ENCODE measurements at regions not wholly inside any gene's neighbourhood (a gene's known extent, or its start where the extent isn't known, plus 50 kb on each side); places are given as distances from the start of the nearest gene placed in this dataset.

DNA sequence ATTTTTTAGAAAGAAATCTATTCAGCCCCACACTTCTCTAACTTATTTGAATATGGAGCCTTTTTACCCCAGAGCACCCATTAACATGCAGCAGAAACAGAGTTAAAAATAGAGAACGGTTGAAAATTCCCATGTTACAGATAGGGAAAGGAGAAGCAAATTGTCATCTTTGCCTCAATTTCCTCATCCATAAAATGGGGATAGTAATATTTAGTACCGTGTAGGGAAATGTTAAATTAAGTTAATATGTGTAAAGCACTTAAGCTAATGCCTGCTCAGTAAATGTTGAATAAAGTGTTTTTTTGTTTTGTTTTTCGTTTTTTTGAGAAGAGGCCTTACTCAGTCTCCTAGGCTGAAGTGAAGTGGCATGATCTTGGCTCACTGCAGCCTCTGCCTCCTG lies 50.3 kb downstream of the NAV1 start:
- DNase-seq (ENCODE audit: low read depth), result no peak

DNA sequence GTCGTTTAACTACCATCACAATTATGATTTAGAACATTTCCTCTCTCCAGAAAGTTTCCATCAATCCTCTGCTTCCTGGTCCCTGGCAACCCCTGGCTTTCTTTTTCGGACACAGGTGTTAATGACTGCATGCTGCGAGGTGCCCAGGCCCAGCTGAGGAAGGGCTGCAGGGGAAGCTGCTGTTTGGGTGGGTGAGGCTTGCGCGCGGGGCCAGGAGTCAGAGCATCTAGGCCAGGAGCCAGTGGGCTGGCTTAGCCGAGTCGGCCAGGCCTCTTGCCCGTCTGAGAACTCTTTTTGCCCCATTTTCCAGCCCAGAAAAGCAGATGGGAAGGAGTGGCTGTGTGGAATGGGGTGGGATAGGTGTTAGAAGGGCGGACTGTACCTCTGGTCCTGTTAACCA lies 51.5 kb downstream of the NAV1 start:
- no peak for DNase-seq (ENCODE audit: low read depth)

DNA sequence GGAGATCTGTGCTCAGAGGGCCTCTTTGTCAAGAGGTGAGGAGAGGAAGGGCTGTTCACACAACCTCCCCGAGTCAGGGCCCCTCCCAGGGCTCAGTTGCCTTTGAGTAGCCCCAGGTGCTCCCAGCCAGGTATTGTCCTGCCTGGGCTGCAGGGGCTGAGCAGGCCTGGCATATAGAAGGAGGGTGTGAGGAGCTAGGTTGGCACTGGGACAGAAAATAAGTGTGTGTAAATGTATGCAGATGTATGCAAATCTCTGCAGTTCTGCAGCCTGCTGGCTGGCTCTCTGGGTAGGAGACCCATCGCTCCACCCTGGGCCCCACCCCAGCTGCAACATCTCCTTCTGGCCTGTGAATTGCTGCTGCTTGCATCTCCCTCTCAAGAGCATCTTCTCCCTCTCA lies 52.4 kb downstream of the NAV1 start:
- no peak for DNase-seq (ENCODE audit: low read depth)

DNA sequence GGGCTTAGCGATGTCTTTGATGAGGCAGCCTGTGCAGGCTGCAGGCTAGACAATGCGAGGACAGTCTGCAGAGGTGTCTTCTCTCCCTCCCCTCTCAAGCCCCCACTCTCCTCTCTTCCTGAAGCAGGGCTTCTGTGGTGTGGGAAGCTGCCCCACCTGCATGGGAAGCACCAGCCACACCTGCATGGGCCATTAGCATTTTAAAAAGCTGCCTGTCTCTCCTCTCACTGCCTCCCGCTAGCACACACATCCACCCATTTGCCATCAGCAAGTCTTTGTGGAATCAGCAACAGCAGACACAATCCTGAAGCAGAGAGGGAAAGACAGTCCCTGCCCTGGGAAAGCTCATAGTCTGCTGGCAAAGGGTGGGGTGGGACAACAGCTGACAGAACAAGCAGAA lies 53.1 kb downstream of the NAV1 start:
- DNase-seq (ENCODE audit: low read depth), result no peak

DNA sequence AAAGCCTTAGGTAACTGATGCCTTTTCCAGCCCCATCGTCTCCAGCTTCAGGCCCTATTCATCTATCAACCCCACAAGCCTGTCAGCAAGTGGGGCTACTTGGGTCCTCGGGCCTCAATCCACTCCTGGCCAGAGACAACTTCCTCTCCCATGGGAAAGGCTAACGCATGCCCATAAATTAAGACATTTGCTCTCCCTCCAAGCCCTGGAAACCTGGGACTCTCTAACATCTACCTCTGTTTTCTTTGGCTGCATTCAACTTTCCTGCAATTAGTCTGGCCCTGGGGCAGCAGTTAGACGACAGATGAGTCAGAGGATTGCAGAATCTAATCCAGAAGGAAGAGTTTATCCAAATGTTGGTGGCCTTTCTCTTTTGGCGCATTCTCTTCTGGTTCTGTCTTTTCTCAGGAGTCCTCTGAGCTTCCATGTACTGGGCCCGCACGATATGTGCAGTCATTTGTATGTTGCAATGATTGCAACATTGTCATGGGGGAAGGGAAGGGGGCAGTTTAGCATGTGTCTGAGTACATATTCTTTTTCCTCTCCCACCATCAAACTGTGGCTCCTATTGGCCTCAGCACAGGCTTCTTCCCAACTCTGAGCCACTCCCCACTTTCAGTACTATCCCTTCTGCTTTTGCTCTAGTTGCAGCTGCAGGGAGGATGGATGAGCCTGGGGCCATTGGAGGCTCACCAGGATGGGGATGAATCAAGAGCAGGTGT lies 54.4 kb downstream of the NAV1 start:
- peak; percentile 58 for DNase-seq (ENCODE audit: low read depth)

DNA sequence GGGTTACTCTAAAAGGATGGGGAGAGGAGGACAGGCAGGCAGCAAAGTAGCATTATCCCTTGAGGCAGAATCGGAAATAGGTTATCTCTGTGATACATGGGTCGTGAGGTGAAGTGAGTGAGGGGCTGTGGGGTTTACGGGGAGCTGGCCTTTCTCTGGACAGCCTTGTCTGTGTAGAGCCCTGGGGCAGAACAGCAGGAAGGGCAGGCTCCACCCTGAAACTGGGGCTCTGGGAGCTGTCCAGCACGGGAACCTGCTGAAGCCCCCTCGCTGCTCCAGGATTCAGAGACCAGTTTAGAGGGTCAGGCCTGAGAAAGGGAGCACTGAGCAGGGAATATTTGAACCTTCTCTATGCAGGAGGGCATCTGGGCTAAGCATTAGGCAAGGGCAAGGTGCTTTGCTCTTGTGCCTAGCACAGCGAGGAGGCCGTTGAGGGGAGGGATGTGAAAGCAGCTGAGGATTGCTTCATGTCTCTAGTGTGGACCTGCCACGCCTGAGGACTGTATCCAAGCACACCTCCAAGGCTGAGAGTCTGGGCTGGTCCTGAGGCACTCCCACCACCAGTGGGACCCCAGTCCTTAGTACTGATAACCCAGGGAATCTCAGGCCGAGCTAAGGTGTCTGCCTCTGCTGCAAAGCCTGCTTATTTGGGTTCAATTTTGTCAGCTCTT lies 55.8 kb downstream of the NAV1 start:
- DNase-seq (ENCODE audit: low read depth), result no peak

DNA sequence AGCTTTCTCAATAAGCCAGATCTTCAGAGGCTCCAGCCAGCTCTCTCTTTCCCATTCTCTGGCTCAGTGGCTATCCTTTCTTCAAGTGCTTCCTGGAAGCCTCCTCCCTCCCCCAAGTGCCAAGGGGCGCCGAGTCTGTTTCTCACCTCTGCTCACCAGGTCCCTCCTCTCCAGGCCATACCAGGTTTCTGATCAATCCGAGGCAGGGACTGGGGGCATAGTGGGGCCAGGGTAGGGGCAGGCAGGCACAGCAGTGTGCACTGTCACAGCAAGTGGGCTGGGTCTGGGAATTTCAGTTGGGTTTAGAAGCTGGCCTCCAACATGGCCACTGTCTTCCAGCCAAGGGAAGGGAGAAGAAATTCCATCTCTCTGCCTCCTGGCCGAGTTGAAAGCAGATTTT lies 56.5 kb downstream of the NAV1 start:
- DNase-seq (ENCODE audit: low read depth), result no peak

DNA sequence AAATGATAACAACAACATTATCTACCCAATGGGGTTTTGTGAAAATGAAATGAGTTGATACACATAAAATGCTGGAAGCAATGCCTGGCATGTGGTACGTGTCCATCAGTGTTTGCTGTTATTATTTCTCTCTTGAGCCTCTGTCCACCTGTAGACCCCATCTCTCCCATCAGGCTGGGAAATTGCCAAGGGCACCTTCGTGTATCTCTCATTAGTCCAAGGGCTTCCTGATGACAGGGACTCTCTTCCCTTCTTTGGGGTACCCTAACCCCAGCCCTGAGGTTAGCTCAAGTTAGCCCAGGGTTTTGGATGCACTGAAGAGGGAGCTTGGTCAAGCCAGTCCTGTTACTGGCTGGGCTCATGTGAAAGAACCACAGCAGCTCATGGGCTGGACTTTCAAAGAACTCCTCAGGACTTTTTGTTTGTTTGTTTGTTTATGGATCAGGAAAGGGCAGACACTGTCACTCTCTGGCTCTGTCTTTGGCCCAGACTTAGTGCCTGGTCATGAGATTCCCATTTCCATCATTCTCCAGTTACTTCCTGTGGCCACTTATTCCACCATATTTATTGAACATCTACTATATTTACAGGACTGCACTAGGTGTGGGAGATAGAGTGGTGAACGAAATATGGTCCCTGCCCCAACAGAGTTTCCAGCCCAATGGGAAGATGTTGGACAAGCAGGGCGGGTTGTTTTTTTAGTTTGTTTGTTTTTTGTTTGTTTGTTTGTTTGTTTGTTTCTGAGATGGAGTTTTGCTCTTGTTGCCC lies 57.4 kb downstream of the NAV1 start:
- DNase-seq (ENCODE audit: low read depth), result no peak

DNA sequence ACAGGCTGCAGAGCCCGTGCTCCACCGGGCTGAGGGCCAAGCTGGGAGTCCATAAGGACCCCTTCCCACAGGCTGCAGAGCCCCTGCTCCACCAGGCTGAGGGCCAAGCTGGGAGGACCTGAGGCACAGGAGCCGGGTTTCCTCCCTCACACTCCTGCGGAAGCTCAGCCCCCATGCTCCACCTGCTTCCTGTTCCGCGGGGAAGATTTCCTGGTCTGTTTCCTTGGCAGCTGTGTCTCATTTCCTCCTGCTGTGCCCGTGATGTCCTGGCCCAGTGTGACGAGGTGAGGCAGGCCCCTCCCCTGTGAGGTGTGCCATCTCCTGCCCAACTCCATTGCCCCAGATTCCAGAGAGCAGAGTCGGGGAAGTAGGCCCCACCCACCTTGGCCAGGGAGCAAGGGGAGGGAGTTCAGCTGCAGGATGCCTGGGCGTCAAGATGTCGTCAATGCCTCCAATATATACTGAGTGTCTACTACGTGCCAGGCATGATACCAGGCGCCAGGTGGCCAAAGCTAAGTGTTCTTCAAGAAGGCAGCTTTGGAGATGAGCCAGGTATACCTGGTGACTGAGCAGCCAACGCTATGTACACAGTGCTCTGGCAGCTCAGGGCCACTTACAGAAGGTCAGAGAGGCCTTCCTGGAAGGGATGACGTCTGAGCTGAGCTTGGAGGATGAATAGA lies 58.8 kb downstream of the NAV1 start:
- DNase-seq (ENCODE audit: low read depth), result no peak

DNA sequence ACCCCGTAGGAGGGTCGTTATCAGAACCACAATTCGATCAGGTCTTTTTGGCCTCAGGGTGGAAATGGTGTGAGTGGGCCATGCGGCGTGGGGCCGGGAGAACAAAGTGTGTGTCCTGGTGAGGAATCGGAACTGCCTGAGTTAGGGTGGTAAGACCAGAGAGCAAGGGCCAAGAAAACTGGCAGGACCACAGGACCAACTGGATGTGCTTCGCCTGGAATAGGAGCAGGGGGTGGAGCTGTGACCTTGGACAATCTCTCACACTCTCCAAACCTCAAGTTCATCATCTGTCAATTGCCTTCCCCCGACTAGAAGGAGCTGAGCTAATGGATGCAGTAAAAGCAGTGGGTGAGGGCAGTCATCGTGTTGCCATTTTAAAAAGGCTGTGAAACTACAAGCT lies 59.5 kb downstream of the NAV1 start:
- DNase-seq (ENCODE audit: low read depth), result no peak

DNA sequence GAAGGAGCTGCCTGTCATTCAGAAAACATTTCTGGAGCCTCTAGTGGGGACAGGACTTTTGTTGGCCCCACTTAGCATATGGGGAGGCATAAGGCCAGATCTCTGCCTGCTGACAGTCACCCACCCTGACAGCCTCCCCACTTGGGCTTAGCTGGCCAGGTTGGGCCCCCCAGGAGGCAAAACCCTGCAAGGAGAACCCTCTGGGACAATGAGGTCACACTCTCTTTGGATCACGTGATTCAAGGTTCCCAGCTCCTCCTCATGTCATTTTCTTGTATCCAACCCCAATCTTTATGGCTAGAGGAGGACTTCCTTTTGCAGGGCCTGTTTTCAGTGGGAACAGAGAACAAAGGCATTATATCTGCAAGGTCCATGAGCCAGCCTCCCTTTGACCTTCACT lies 60.0 kb downstream of the NAV1 start:
- DNase-seq (ENCODE audit: low read depth), result no peak

DNA sequence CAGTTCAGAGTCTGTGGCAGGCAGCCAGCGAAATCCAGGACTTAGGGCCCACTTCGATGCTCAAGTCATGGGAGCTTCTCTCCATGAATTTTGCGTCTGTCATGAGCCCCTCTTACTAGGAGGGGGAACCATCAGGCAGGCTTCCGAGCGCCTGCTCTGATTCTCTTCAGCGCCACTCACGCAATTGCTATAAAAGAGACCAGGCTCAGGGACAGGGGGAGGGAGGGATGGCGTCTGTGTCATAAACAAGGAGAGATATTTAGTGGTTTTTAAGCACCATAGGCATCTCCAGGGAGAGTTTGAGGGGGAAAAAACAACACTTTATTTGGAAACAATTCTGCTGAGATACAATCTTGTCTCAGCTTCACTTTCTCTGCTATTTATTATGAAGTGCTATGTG lies 60.6 kb downstream of the NAV1 start:
- no peak for DNase-seq (ENCODE audit: low read depth)

DNA sequence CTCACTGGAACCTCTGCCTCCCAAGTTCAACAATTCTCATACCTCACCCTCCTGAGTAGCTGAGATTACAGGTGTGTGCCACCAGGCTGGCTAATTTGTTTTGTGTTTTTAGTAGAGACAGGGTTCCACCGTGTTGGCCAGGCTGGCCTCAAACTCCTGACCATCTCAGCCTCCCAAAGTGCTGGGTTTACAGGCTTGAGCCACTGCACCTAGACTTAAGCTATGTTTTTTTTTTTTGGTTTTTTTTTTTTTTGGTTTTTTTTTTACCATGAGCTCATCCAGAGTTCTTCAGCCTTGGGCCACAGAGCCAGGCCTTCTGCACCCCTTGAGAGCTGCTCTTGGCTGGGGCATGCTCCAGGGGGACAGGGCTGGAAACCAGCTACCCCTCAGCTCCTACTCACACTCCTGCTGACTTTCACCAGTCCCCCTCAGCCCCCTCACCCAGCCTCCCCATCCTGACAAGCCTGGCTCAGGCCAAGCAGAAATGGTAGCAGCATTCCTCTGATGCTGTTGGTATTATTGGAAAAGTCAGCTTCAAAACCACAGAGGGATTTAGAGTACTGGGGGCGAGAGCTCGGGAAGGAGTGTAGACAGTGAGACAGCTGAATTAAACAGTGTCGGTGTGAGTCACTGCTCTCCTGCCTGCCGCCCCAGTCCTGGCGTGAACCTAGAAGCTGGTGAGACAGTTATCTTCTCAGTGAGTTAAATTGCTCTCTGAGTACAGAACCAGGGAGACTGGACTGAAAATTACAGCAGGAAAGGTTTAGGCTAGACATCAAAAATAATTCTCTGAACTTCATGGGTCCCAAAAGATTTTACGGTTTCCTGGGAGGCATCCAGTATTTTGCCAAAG lies 63.7 kb downstream of the NAV1 start:
- peak; percentile 59 for DNase-seq (ENCODE audit: low read depth)

DNA sequence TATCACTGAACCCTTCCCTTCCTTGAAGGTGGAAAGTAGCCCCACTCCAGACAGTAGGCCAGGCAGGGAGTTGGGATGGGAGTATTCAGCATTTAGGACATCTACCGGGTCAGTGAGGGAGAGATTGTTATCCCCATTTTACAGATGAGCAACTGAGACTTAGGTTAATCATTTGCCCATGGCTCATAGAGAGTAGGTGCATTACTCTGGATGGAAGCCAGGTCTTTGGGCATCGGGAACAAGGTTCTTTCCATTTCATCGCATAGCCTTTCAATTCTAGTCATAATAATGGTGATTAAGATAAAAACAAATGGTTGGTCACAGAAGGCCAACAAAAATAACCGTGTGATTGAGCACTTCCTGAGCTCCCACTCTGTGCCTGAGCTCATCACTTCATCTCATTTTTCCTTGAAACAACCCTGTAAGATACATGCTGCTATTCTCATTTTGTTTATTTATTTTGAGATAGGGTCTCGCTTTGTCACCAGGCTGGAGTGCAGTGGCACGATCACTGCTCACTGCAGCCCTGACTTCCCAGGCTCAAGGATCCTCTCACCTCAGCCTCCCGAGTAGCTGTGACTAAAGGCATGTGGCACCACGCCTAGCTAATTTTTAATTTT lies 64.8 kb downstream of the NAV1 start:
- no peak for DNase-seq (ENCODE audit: low read depth)

DNA sequence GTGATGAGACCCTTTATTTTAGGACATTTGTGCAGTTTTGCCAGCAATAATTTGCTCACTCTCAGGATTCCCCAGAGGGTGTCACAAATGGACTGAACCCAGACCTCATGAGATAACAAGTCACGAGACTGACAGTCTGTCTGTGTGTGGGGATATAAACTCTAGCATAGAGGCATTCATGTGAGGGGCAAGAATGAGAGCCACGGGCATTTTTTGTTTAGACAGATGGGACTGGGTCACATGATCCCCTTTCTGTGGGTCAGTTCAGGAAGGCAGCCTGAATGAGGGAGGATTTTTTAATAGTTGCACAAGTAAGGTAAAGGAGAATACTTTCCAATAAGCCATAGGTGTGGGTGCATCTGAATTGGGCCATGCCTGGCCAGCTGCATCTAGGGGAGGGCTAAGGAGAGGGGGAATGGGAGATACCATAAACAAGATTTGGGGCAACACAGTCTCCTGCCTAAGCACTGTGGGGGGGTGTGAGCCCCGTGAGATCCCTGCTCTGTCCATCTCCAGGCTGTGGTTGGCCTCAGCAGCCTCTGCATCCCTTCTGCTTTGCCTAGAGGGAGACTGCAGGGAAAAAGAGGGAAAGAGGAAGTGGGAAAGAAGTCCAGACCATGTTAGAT lies 66.6 kb downstream of the NAV1 start:
- no peak for DNase-seq (ENCODE audit: low read depth)

DNA sequence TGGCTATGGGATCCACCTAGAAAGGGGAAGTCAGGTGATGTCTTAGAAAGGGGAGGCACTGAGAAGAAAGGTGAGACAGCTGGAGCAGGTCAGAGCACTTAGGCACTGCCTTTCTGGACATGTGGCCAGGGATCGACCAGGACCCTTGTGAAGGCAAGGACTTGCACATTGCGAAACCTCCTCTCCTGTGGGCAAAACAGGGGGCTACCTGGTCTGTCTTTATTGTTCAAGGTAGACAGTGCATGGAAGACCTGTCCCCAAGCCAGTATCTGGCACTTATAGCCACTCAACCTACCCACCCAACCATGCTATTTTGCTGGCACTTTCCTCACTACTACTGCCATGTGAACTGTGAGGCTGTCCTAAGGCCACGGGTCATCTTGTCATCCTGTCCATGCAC lies 67.2 kb downstream of the NAV1 start:
- DNase-seq (ENCODE audit: low read depth), result no peak

DNA sequence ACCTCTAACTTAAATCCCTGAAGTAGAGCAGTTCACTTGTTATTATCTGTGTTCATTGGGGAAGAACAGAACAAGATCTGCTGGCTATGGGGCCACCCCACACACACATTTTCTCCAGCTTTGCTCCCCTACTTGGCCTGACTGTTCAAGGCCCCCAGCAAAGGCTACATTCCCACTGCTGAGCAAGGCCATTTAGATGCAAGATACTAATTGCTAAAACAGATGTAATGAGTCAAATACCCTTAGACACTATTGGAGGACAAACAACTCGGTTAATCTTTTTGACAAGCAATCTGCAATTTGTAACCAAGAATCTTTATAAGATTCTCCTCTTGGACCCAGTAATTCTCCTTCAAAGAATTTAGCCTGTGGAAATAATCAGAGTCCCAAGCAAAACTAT lies 67.7 kb downstream of the NAV1 start:
- no peak for DNase-seq (ENCODE audit: low read depth)

DNA sequence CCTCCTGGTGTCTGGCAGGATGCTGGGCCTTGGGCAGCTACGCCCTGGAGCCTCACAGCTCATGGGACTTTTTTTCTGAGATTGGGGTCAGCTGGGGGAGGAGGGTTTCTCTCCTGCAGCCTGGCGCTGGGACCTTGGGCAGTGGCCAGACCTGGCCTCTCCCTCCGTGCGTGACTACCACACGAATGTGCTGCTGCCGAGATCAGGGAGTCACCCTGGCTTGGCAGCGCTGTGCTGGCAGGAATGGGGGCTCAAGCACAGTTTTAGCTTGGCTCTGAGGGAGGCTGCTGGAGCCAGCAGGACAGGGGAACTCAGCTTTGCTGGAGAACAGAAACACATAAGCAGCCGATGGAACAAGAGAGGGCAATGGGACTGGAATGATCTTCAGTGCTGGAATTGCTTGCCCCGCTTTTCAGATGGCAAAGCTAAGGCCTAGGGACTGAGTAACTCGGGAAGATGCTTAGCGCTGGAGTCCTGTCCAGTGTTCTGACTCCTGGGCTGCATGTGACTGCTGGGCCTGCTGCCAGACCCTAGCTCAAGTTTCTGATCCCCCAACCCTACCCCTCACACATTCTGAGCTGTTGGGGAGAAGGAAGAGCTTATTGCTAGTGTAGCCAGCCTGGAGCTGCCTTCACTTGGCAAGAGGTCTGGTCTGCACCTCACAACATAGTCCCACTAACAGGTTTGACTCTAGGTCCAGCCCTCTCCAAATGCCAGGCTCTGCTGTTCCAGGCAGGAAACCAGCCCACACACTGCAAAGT lies 69.9 kb downstream of the NAV1 start:
- DNase-seq (ENCODE audit: low read depth), result no peak

DNA sequence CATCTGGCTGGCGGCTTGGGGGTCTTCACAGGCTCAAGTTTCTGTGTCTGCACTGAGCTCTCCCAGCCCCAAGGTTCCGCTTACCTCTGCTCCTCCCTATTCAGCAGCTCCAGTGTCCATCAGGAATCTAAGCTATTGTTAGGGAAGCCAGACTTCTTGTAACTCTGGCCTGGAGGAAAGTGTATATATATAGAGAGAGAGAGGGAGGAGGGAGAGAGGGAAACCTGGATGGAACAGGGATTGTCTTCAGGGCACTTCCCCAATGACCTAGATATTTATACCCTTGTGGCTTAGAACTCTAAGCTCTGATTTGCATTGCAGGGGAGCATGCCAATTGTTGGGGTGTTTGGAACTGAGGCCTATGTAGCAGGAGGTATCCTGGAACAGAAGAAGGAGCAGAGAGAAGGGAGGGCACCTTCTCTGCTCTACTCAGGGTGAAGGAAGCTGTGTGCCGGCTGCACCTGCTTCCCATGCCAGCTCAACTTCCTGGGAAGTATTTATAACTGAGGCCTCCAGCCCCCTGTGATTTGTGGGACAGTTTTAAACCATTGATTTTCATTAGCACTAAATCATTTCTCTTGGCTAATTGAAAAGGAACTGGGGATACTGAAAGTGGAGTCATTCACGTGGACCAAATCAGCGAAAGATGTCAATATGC lies 70.9 kb downstream of the NAV1 start:
- DNase-seq (ENCODE audit: low read depth), result no peak

DNA sequence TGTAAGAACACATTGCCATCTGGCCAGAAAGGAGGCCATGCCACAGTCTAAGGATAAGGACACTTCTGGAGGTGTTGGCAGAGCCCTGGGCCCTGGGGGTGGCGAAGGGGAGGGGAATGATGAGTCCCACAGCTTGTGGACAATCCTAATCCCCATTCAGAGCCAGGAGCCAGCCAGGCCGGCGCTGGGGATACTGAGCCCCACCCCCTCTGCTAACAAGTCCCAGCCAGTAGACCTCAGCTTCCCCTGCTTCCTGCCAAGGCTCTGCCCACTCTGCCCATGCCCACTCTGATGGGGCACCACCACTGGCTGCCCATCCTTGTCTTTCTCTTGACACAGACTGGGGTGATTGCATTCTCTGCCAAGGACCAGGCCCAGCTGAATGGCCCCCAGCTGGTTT lies 71.9 kb downstream of the NAV1 start:
- no peak for DNase-seq (ENCODE audit: low read depth)

Measured in HS-5 (cell line).